Natural killer cell (primary cell): ENCODE measurements at regions not wholly inside any gene's neighbourhood (a gene's known extent, or its start where the extent isn't known, plus 50 kb on each side); places are given as distances from the start of the nearest gene placed in this dataset.

Experiments
- ATAC-seq, 3 donors: fragments of 150-1000 bp in 2 of 3; fragments of 200-7000 bp in 1 of 3; cut with Tn5 transposase; 1 replicate in 1 of 3; 2 replicates in 2 of 3; pipeline ENCODE4 v1.10.0; 2021; ENCODE audit warnings: mild to moderate bottlenecking in 2 of 3, moderate library complexity in 2 of 3
- DNase-seq, 2 donors: peaks; one replicate each; pipeline versions ENCODE4 v3.0.0 to v3.0.0-alpha.2; 2013 to 2021; ENCODE audit warnings: mixed read lengths in 1 of 2
- H3K27ac ChIP-seq: one replicate; pipeline ENCODE4 v1.5.1; 2013; ENCODE audit warnings: mild to moderate bottlenecking, low read length
- H3K27me3 ChIP-seq: one replicate; pipeline ENCODE4 v1.6.1; 2013; ENCODE audit warnings: low read length; ENCODE audit not compliant: control insufficient read depth, insufficient read depth
- H3K36me3 ChIP-seq: one replicate; pipeline ENCODE4 v1.6.1; 2013; ENCODE audit warnings: low read length; ENCODE audit not compliant: control insufficient read depth, insufficient read depth
- H3K4me1 ChIP-seq: one replicate; pipeline ENCODE4 v1.6.1; 2013; ENCODE audit warnings: low read length; ENCODE audit not compliant: control insufficient read depth, insufficient read depth
- H3K4me3 ChIP-seq: one replicate; pipeline ENCODE4 v1.5.1; 2013; ENCODE audit warnings: low read length
- H3K9me3 ChIP-seq: one replicate; pipeline ENCODE4 v1.6.1; 2013; ENCODE audit warnings: low read length; ENCODE audit not compliant: control insufficient read depth, insufficient read depth
- H3K27ac Mint-ChIP-seq, 2 donors: one replicate each; pipeline ENCODE4 v1.8.0; 2022; ENCODE audit warnings: mild to moderate bottlenecking in 2 of 2, mixed read lengths in 2 of 2, moderate library complexity in 1 of 2
- H3K27me3 Mint-ChIP-seq, 2 donors: one replicate each; pipeline ENCODE4 v1.8.0; 2022; ENCODE audit warnings: low read depth in 2 of 2, mixed read lengths in 2 of 2
- H3K36me3 Mint-ChIP-seq: one replicate; pipeline ENCODE4 v1.8.0; 2022; ENCODE audit warnings: mixed read lengths
- H3K4me1 Mint-ChIP-seq, 2 donors: one replicate each; pipeline ENCODE4 v1.8.0; 2022; ENCODE audit warnings: mixed read lengths in 2 of 2
- H3K4me3 Mint-ChIP-seq: one replicate; pipeline ENCODE4 v1.8.0; 2022; ENCODE audit warnings: mild to moderate bottlenecking, moderate library complexity, mixed read lengths
- H3K9me3 Mint-ChIP-seq, 2 donors: one replicate each; pipeline ENCODE4 v1.8.0; 2022; ENCODE audit warnings: mixed read lengths in 2 of 2
- CTCF ChIP-seq: fragments of 200-600 bp; IDR thresholded peaks from one replicate; pipeline ENCODE4 v1.8.0; 2022; ENCODE audit warnings: antibody characterized with exemption
- WGBS: methylation state at CpG from one replicate; pipeline ENCODE4 v1.1.7; 2013; ENCODE audit warnings: missing lambda C conversion rate; ENCODE audit not compliant: insufficient coverage; 5-methylcytosine and 5-hydroxymethylcytosine counted together
- intact Hi-C: fragments of 100-400 bp; cut with micrococcal nuclease; formaldehyde crosslinking; loops from one replicate; pipeline ENCODE4 v1.14.2; 2022

GRCh38 chr5:51018423-51018822 lies 352.0 kb downstream of the PARP8 start:
- DNase-seq (no peak), ATAC-seq (no peak)
- no peaks in the 10 kb centered on the region for H3K4me1 Mint-ChIP-seq
- H3K9me3 Mint-ChIP-seq, result peaks cover 0 to 2% of the 10 kb centered on the region in 2 donors
- H3K27ac Mint-ChIP-seq, result no peak overlapping the region
- 95% methylated on average over 2 of the region's 2 CpGs for WGBS
- H3K9me3 ChIP-seq, result no peaks in the 10 kb centered on the region
- intact Hi-C loops, result no loop called here
- no peak overlapping the region for H3K27ac ChIP-seq
- no peaks in the 10 kb centered on the region for H3K36me3 ChIP-seq
- no peaks in the 10 kb centered on the region for H3K27me3 Mint-ChIP-seq
- no peak overlapping the region for H3K4me3 ChIP-seq
- H3K4me3 Mint-ChIP-seq, result no peak overlapping the region
- H3K36me3 Mint-ChIP-seq, result no peaks in the 10 kb centered on the region
- TF ChIP-seq CTCF, result no peak
- no peaks in the 10 kb centered on the region for H3K4me1 ChIP-seq
- no peaks in the 10 kb centered on the region for H3K27me3 ChIP-seq

GRCh38 chr5:51024263-51024662 lies 357.8 kb downstream of the PARP8 start:
- peaks cover 7% of the 10 kb centered on the region for H3K36me3 Mint-ChIP-seq
- Histone ChIP-seq H3K27ac (no peak overlapping the region), H3K9me3 (no peaks in the 10 kb centered on the region), H3K4me3 (no peak overlapping the region), H3K36me3 (no peaks in the 10 kb centered on the region), H3K4me1 (no peaks in the 10 kb centered on the region), H3K27me3 (no peaks in the 10 kb centered on the region)
- ATAC-seq (no peak), DNase-seq (no peak)
- H3K27me3 Mint-ChIP-seq, result no peaks in the 10 kb centered on the region
- peaks cover 18 to 24% of the 10 kb centered on the region in 2 donors for H3K9me3 Mint-ChIP-seq
- no peak overlapping the region for H3K27ac Mint-ChIP-seq
- H3K4me3 Mint-ChIP-seq, result no peak overlapping the region
- TF ChIP-seq CTCF, result no peak
- intact Hi-C loops, result no loop called here
- H3K4me1 Mint-ChIP-seq, result no peaks in the 10 kb centered on the region

GRCh38 chr5:51027271-51027670 lies 356.0 kb upstream of the ISL1 start:
- Mint-ChIP-seq H3K4me3 (no peak overlapping the region), H3K36me3 (peaks cover 7% of the 10 kb centered on the region), H3K9me3 (peaks cover 25 to 31% of the 10 kb centered on the region in 2 donors), H3K27me3 (no peaks in the 10 kb centered on the region), H3K27ac (no peak overlapping the region), H3K4me1 (no peaks in the 10 kb centered on the region)
- intact Hi-C loops, result no loop called here
- no peaks in the 10 kb centered on the region for H3K9me3 ChIP-seq
- no peak overlapping the region for H3K4me3 ChIP-seq
- no peak overlapping the region for H3K27ac ChIP-seq
- ATAC-seq, result no peak
- no peaks in the 10 kb centered on the region for H3K27me3 ChIP-seq
- no peak for TF ChIP-seq CTCF
- no peaks in the 10 kb centered on the region for H3K36me3 ChIP-seq
- 46% methylated on average over 1 of the region's 1 CpG for WGBS
- H3K4me1 ChIP-seq, result no peaks in the 10 kb centered on the region
- no peak for DNase-seq

GRCh38 chr5:51028394-51028793 lies 354.9 kb upstream of the ISL1 start:
- Mint-ChIP-seq H3K27me3 (no peaks in the 10 kb centered on the region), H3K9me3 (peaks cover 23 to 31% of the 10 kb centered on the region in 2 donors), H3K27ac (no peak overlapping the region), H3K4me3 (no peak overlapping the region), H3K4me1 (no peaks in the 10 kb centered on the region), H3K36me3 (peaks cover 7% of the 10 kb centered on the region)
- intact Hi-C loops, result no loop called here
- H3K36me3 ChIP-seq, result no peaks in the 10 kb centered on the region
- ATAC-seq (no peak), DNase-seq (no peak)
- WGBS, result 67% methylated on average over 1 of the region's 1 CpG
- no peak overlapping the region for H3K27ac ChIP-seq
- no peak overlapping the region for H3K4me3 ChIP-seq
- H3K27me3 ChIP-seq, result no peaks in the 10 kb centered on the region
- no peaks in the 10 kb centered on the region for H3K4me1 ChIP-seq
- TF ChIP-seq CTCF, result no peak
- no peaks in the 10 kb centered on the region for H3K9me3 ChIP-seq
